B cell (primary cell): ENCODE measurements at regions not wholly inside any gene's neighbourhood (a gene's known extent, or its start where the extent isn't known, plus 50 kb on each side); places are given as distances from the start of the nearest gene placed in this dataset.

Experiments used
- CTCF ChIP-seq: fragments of 200-600 bp; IDR thresholded peaks from one replicate; pipeline ENCODE4 v1.8.0; 2022; ENCODE audit warnings: antibody characterized with exemption, mild to moderate bottlenecking
- EZH2 ChIP-seq: IDR thresholded peaks from 2 replicates; pipeline ENCODE4 v1.6.1; 2012; ENCODE audit warnings: borderline replicate concordance, low read depth, mild to moderate bottlenecking, moderate library complexity, low read length; ENCODE audit not compliant: insufficient read depth, poor library complexity, severe bottlenecking

- TF ChIP-seq CTCF, result no peak
- no peak for TF ChIP-seq EZH2
These were observed 1510.3 kb upstream of the SEL1L start for GRCh38 chr14:83044001-83044400.
